SK-N-SH (cell line): ENCODE measurements at regions not wholly inside any gene's neighbourhood (a gene's known extent, or its start where the extent isn't known, plus 50 kb on each side); places are given as distances from the start of the nearest gene placed in this dataset.

ENCODE experiments used
- EP300 ChIP-seq, 2 experiments: IDR thresholded peaks; 2 replicates each; pipeline versions ENCODE4 v1.4.0 to v1.6.1; 2012; ENCODE audit warnings: borderline replicate concordance in 1 of 2, low read depth in 1 of 2, low read length in 1 of 2
- RAD21 ChIP-seq: IDR thresholded peaks from 2 replicates; pipeline ENCODE4 v1.6.1; 2012; ENCODE audit warnings: mild to moderate bottlenecking, low read length
- TF ChIP-seq, protein P1 (sequence below): fragments of 200-600 bp; sonication (generic); IDR thresholded peaks from 2 replicates; pipeline ENCODE4 v1.6.1; 2017; ENCODE audit warnings: antibody characterized with exemption, mild to moderate bottlenecking, moderate library complexity

DNA sequence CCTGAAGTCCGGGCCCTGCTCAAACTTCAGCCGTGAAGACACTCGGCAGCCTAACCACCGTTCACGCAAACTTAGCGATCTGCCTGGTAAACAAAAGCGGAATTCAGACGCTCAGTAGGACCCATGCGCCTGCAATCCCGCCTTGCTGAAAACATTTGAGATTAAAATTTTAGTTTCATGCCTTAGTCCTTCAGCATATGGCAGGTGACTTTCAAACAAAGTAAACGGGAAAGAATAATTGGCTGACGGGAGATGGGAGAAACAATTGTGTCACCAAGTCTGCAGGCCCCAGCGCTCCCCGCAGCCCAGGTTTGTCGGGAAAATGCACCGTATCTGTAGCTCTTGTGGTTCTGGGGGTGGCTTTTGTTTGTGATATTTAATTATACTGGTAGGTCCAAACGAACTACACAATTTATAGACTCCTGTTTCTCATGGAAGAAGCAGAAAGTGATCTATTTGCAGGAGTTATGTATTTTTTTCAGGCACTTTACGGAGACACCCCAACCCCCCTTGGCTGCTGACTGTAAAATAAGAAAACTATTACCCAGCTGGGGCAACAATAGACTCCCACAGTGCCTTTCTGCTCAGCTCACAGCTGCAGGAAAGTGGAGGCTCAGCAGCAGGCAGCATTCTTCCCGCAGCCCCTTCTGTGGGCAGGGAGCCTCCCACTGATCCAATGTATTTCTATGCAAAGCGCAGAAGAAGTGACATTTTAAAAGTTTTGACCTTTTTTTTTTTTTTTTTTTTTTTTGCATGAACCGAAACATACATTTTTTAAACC is 94.8 kb downstream of the SOX1 start:
- no peak for TF ChIP-seq EP300 (IDR thresholded peaks at IDR 0.05; ENCODE audit: borderline replicate concordance in 1 of 2, low read depth in 1 of 2, low read length in 1 of 2)
- TF ChIP-seq, protein P1, sequence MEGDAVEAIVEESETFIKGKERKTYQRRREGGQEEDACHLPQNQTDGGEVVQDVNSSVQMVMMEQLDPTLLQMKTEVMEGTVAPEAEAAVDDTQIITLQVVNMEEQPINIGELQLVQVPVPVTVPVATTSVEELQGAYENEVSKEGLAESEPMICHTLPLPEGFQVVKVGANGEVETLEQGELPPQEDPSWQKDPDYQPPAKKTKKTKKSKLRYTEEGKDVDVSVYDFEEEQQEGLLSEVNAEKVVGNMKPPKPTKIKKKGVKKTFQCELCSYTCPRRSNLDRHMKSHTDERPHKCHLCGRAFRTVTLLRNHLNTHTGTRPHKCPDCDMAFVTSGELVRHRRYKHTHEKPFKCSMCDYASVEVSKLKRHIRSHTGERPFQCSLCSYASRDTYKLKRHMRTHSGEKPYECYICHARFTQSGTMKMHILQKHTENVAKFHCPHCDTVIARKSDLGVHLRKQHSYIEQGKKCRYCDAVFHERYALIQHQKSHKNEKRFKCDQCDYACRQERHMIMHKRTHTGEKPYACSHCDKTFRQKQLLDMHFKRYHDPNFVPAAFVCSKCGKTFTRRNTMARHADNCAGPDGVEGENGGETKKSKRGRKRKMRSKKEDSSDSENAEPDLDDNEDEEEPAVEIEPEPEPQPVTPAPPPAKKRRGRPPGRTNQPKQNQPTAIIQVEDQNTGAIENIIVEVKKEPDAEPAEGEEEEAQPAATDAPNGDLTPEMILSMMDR = no peak
- TF ChIP-seq RAD21 = no peak
